Gastrocnemius medialis (tissue), 4 donors: ENCODE measurements at regions not wholly inside any gene's neighbourhood (a gene's known extent, or its start where the extent isn't known, plus 50 kb on each side); places are given as distances from the start of the nearest gene placed in this dataset.

Source experiments
- ATAC-seq, 2 donors: fragments of 150-250 bp; one replicate each; pipeline ENCODE4 v1.9.1; 2016
- DNase-seq, 2 donors: peaks; one replicate each; pipeline ENCODE4 v3.0.0-alpha.2; 2019
- H3K27ac ChIP-seq, 4 donors: fragments of 200-600 bp; sonication (generic); 1 replicate in 1 of 4; 2 replicates in 3 of 4; pipeline ENCODE4 v1.5.1; 2016 to 2018; ENCODE audit warnings: mild to moderate bottlenecking in 2 of 4, moderate library complexity in 1 of 4
- H3K27me3 ChIP-seq, 3 donors: fragments of 200-600 bp; sonication (generic) in 2 of 3; 1 replicate in 1 of 3; 2 replicates in 2 of 3; pipeline versions ENCODE4 v1.5.1 to v1.6.0; 2016 to 2019; ENCODE audit warnings: mild to moderate bottlenecking in 1 of 3, moderate library complexity in 1 of 3
- H3K36me3 ChIP-seq, 2 donors: fragments of 200-600 bp; sonication (generic) in 1 of 2; one replicate each; pipeline ENCODE4 v1.5.1; 2017 to 2018
- H3K4me1 ChIP-seq, 2 donors: fragments of 200-600 bp; sonication (generic) in 1 of 2; one replicate each; pipeline ENCODE4 v1.5.1; 2016 to 2017; ENCODE audit warnings: mild to moderate bottlenecking in 2 of 2
- H3K4me3 ChIP-seq, 4 donors: fragments of 200-600 bp; sonication (generic) in 3 of 4; 1 replicate in 1 of 4; 2 replicates in 3 of 4; pipeline ENCODE4 v1.5.1; 2016 to 2019; ENCODE audit warnings: mild to moderate bottlenecking in 2 of 4
- H3K9me3 ChIP-seq, 3 donors: fragments of 200-600 bp; sonication (generic) in 2 of 3; 1 replicate in 1 of 3; 2 replicates in 2 of 3; pipeline ENCODE4 v1.5.1; 2016 to 2019
- POLR2A ChIP-seq, 2 donors: fragments of 450-650 bp; IDR thresholded peaks; one replicate each; pipeline ENCODE4 v1.6.1; 2017; ENCODE audit warnings: antibody characterized with exemption in 2 of 2, mild to moderate bottlenecking in 2 of 2, moderate library complexity in 2 of 2
- in situ Hi-C, 4 donors: fragments of 200-750 bp; cut with MboI; loops; one replicate each; pipeline versions ENCODE4 v1.15.0 to v1.8.0; 2017; ENCODE audit warnings: low sequenced_read_pairs in 4 of 4
- intact Hi-C: fragments of 100-400 bp; cut with DNase I; formaldehyde crosslinking; loops from one replicate; pipeline ENCODE4 v1.15.1; 2023; ENCODE audit warnings: low total_unique reads
- TF ChIP-seq, protein P1 (sequence below), 5 experiments: fragments of 450-650 bp in 3 of 5; fragments of 200-600 bp in 2 of 5; sonication (generic) in 2 of 5; IDR thresholded peaks in 4 of 5; conservative IDR thresholded peaks in 1 of 5; 1 replicate in 4 of 5; 2 replicates in 1 of 5; pipeline ENCODE4 v1.5.1; 2016 to 2019; ENCODE audit warnings: antibody characterized with exemption in 5 of 5, mild to moderate bottlenecking in 3 of 5, moderate library complexity in 3 of 5

DNA sequence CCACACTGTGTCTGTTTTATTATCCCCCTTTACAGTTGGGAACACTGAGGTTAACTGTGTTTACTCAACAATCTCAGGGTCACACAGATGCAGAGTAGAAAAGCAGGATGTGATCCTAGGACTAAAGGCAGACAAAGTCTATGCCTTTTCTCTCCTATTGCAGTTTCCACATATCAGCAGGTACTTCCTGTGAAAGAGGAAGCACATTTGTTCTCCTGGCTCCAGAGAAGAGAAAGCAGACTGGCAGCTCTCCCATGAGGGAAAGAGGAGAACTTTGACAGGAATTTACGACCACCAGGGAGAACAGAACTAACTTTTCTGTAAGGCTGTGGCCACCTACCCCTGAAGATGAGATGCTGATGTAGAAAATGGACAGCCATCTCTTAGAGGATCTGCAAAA, 84.2 kb upstream of the TNC start:
- ATAC-seq (no peak), DNase-seq (no peak)
- Histone ChIP-seq H3K27me3 (no peaks in the 10 kb centered on the region), H3K4me3 (no peak overlapping the region), H3K4me1 (no peaks in the 10 kb centered on the region), H3K9me3 (no peaks in the 10 kb centered on the region), H3K36me3 (no peaks in the 10 kb centered on the region), H3K27ac (no peak overlapping the region)
- in situ Hi-C loops, result no loop called here
- TF ChIP-seq, protein P1, sequence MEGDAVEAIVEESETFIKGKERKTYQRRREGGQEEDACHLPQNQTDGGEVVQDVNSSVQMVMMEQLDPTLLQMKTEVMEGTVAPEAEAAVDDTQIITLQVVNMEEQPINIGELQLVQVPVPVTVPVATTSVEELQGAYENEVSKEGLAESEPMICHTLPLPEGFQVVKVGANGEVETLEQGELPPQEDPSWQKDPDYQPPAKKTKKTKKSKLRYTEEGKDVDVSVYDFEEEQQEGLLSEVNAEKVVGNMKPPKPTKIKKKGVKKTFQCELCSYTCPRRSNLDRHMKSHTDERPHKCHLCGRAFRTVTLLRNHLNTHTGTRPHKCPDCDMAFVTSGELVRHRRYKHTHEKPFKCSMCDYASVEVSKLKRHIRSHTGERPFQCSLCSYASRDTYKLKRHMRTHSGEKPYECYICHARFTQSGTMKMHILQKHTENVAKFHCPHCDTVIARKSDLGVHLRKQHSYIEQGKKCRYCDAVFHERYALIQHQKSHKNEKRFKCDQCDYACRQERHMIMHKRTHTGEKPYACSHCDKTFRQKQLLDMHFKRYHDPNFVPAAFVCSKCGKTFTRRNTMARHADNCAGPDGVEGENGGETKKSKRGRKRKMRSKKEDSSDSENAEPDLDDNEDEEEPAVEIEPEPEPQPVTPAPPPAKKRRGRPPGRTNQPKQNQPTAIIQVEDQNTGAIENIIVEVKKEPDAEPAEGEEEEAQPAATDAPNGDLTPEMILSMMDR (IDR thresholded peaks at IDR 0.05 in 4 of 5, conservative IDR thresholded peaks at IDR 0.05 in 1 of 5), result no peak
- TF ChIP-seq POLR2A (IDR thresholded peaks at IDR 0.05), result no peak
- intact Hi-C loops, result no loop called here

DNA sequence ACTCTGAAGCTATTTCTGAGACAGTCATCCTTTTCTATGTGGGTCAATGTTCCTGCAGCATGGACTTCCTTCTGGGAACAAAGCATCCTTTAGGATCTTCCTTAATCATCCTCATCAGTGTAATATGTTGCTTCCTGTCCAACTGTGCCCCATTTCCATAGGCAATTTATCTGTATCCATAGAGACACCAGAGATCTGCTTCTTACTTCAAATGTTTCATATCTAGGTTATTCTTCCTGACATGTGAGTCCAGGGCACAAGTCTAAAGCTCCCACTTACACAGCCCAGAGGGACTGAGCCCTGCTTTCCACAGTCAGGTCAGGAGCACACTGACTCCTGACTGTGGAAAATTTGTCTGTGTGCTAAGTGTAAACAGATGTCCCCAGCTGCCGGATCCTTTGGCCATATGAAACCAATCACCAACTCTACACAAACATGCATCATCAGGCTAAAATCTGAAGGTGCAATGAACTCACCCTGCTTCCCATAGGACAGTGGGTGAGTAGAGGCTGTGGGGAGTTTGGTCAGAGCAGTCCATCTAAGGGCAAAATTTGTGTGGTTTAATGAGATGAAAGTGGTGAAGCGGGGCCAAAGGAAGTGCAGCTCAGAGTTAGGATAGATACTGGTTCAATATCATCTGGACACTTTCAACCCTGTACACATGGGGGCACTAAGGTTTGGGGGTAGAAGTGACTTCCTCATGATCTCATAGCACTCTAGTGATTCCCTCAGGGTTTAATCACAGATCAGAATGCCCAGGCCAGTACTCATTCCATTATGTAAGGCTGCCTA, 85.2 kb upstream of the TNC start:
- TF ChIP-seq, protein P1 (IDR thresholded peaks at IDR 0.05 in 4 of 5, conservative IDR thresholded peaks at IDR 0.05 in 1 of 5), result no peak
- no peak for TF ChIP-seq POLR2A (IDR thresholded peaks at IDR 0.05)
- DNase-seq (no peak), ATAC-seq (no peak)
- H3K9me3 ChIP-seq, result no peaks in the 10 kb centered on the region
- H3K4me1 ChIP-seq, result no peaks in the 10 kb centered on the region
- in situ Hi-C loops, result no loop called here
- H3K36me3 ChIP-seq, result no peaks in the 10 kb centered on the region
- H3K27ac ChIP-seq, result no peak overlapping the region
- H3K27me3 ChIP-seq, result no peaks in the 10 kb centered on the region
- no peak overlapping the region for H3K4me3 ChIP-seq
- intact Hi-C loops, result no loop called here

DNA sequence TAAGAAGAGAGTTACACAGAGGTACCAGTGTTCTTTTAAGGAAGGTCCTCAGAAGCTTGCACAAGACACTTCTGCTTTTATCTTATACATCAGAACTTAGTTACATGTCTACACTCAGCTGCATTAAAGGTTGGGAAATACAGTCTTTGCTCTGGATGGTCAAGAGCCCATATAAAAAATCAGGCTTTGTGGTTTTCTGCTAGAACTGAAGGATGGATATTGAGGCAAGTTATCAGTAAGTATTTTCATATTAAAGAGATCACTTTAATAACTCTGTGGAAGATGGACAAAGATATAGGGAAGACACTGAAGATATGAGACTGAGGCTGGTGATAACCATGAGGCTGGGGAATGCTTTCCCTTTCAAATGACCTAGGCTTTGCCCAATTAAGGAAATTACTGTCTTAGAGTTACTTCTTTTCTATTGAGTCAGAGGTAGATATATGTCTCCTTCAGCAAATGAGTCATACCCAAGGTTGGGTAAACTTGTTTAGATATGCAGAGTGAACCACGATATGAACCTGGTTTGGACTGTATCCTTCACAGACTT, 87.0 kb upstream of the TNC start:
- H3K27ac ChIP-seq, result no peak overlapping the region
- no peak for ATAC-seq
- H3K27me3 ChIP-seq, result no peaks in the 10 kb centered on the region
- H3K4me3 ChIP-seq, result no peak overlapping the region
- H3K9me3 ChIP-seq, result no peaks in the 10 kb centered on the region
- no peaks in the 10 kb centered on the region for H3K36me3 ChIP-seq
- TF ChIP-seq, protein P1 (IDR thresholded peaks at IDR 0.05 in 4 of 5, conservative IDR thresholded peaks at IDR 0.05 in 1 of 5), result no peak
- no peak for TF ChIP-seq POLR2A (IDR thresholded peaks at IDR 0.05)
- in situ Hi-C loops (no loop called here), intact Hi-C loops (no loop called here)
- no peak for DNase-seq
- H3K4me1 ChIP-seq, result no peaks in the 10 kb centered on the region

DNA sequence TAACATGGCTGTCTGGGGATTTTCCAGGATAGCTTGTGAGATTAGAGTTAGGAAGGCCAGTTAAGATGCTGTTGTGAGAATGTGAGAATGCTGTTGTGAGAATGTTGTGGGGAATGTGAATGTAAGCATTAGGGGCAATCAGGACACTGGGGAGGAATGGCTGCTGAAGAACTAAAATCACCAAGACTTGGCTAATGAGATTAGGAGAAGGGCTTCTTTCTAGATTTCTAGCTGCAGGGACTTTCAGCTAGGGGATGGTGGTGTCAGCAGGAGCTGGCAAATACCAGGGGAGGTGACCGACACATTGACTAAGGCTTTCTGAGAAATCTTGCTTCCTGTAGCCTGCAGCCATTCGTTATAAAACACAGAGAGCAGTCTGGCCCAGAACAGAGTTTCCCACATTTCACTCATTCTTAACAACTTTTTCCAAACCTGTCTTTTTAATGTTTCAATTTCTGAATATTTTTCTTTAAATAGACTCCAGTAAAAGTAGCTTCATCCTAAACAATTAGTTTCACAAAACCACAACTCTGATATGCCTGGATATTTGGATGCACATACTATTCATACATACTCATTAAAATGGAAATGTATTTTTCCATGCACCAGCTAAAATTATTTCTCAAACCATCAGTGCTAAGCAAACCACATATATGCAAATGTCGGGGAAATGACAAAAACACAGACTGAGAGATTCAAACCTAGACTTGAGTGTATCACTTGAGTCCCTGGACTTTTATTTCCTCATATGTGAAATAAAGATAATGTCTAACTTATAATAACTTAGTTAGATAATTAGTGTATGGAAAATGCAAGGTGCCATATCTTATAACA, 89.3 kb upstream of the TNC start:
- in situ Hi-C loops (no loop called here), intact Hi-C loops (no loop called here)
- H3K4me1 ChIP-seq, result peaks cover 0 to 5% of the 10 kb centered on the region in 2 donors
- ATAC-seq, result no peak
- H3K4me3 ChIP-seq, result no peak overlapping the region
- TF ChIP-seq, protein P1 (IDR thresholded peaks at IDR 0.05 in 4 of 5, conservative IDR thresholded peaks at IDR 0.05 in 1 of 5), result no peak
- TF ChIP-seq POLR2A (IDR thresholded peaks at IDR 0.05), result no peak
- no peaks in the 10 kb centered on the region for H3K36me3 ChIP-seq
- H3K9me3 ChIP-seq, result no peaks in the 10 kb centered on the region
- H3K27me3 ChIP-seq, result no peaks in the 10 kb centered on the region
- no peak for DNase-seq
- no peak overlapping the region for H3K27ac ChIP-seq
